Peyer's patch (tissue), 4 donors: ENCODE measurements at regions not wholly inside any gene's neighbourhood (a gene's known extent, or its start where the extent isn't known, plus 50 kb on each side); places are given as distances from the start of the nearest gene placed in this dataset.
"Not testable (repeated sequence)": the region's sequence is repeated elsewhere in the genome, so short reads cannot be mapped to it uniquely, and the experiment has no call there.

ENCODE experiments used
- DNase-seq, 3 donors: peaks; one replicate each; pipeline ENCODE4 v3.0.0-alpha.2; 2017 to 2019
- H3K27ac ChIP-seq, 4 donors: fragments of 200-600 bp; sonication (generic); one replicate each; pipeline ENCODE4 v1.5.1; 2016 to 2019
- H3K27me3 ChIP-seq, 2 donors: fragments of 200-600 bp; sonication (generic); one replicate each; pipeline ENCODE4 v1.5.1; 2019
- H3K36me3 ChIP-seq, 3 donors: fragments of 200-600 bp; sonication (generic); one replicate each; pipeline ENCODE4 v1.5.1; 2016 to 2019
- H3K4me1 ChIP-seq, 4 donors: fragments of 200-600 bp; sonication (generic); one replicate each; pipeline ENCODE4 v1.5.1; 2016 to 2019
- H3K4me3 ChIP-seq, 4 donors: fragments of 200-600 bp; sonication (generic); 1 replicate in 3 of 4; 2 replicates in 1 of 4; pipeline ENCODE4 v1.5.1; 2016 to 2019; ENCODE audit warnings: mild to moderate bottlenecking in 1 of 4
- H3K9me3 ChIP-seq, 4 donors: fragments of 200-600 bp; sonication (generic); one replicate each; pipeline ENCODE4 v1.5.1; 2016 to 2019; ENCODE audit warnings: mild to moderate bottlenecking in 1 of 4
- POLR2A ChIP-seq, 2 donors: fragments of 450-650 bp; IDR thresholded peaks; one replicate each; pipeline ENCODE4 v1.5.1; 2017; ENCODE audit warnings: antibody characterized with exemption in 2 of 2, mild to moderate bottlenecking in 2 of 2, moderate library complexity in 2 of 2
- TF ChIP-seq, protein P1 (sequence below), 6 experiments: fragments of 450-650 bp in 4 of 6; fragments of 200-600 bp in 2 of 6; sonication (generic) in 1 of 6; IDR thresholded peaks; one replicate each; pipeline ENCODE4 v1.5.1; 2017 to 2019; ENCODE audit warnings: antibody characterized with exemption in 6 of 6, mild to moderate bottlenecking in 3 of 6, moderate library complexity in 1 of 6

DNA sequence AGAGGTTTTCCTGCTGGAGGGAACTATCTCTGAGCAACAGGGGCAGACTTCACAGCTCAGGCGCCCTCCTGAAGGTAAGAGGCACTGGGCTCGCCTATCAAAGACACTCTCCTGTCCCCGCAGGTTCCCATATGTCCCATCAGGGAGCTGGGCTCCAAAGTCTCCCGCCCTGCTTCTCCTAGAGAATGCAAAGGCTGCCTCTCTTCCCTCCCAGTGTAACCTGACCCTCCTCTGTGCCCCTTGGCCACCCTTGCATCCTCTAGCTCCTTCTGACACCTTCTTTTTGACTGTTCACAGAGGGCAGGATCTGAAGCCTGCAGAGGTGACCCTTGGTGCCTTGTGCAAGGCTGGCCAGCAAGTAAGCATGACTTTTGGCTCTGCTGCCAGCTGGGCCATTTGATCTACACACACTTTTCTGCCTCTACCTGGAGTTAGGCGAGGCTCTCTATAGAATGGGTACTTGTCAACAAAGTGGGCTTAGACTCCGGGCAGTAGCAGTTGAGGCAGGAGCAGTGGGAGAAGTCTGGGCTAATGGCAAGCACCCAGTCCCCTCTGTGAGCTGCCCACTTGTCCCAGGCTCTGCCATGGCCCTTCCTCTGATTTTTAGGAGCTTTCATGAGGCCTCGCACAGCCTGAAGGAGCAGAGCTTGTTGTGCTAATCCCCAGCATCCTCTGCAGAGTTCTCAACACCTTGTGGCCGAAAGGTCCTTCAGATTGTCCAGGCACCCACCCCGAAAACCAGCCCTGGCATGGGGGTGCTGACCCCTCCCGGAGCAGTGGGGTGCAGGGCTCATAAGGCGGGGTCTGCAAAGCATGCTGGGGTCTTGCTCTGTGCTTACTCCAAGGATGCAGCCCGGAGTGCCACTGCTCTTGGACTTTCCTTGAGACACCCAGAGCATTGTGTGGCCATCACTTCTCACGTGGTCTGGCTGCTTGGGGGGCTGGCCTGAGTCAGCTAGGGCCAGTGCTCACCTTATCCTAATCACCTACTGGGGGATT is 122.9 kb downstream of the METRNL start:
- no peak for TF ChIP-seq POLR2A (IDR thresholded peaks at IDR 0.05)
- TF ChIP-seq, protein P1, sequence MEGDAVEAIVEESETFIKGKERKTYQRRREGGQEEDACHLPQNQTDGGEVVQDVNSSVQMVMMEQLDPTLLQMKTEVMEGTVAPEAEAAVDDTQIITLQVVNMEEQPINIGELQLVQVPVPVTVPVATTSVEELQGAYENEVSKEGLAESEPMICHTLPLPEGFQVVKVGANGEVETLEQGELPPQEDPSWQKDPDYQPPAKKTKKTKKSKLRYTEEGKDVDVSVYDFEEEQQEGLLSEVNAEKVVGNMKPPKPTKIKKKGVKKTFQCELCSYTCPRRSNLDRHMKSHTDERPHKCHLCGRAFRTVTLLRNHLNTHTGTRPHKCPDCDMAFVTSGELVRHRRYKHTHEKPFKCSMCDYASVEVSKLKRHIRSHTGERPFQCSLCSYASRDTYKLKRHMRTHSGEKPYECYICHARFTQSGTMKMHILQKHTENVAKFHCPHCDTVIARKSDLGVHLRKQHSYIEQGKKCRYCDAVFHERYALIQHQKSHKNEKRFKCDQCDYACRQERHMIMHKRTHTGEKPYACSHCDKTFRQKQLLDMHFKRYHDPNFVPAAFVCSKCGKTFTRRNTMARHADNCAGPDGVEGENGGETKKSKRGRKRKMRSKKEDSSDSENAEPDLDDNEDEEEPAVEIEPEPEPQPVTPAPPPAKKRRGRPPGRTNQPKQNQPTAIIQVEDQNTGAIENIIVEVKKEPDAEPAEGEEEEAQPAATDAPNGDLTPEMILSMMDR (IDR thresholded peaks at IDR 0.05): no peak
- Histone ChIP-seq H3K9me3 (no peaks in the 10 kb centered on the region), H3K4me1 (peaks cover 0 to 23% (median 17%) of the 10 kb centered on the region in 4 donors), H3K4me3 (no peak overlapping the region), H3K27ac (peak overlapping the region in 3 of 4 donors; percentile 25 to 44 (median 36)), H3K36me3 (no peaks in the 10 kb centered on the region), H3K27me3 (no peaks in the 10 kb centered on the region)
- DNase-seq: peak; percentile 10 to 44 (median 41)

DNA sequence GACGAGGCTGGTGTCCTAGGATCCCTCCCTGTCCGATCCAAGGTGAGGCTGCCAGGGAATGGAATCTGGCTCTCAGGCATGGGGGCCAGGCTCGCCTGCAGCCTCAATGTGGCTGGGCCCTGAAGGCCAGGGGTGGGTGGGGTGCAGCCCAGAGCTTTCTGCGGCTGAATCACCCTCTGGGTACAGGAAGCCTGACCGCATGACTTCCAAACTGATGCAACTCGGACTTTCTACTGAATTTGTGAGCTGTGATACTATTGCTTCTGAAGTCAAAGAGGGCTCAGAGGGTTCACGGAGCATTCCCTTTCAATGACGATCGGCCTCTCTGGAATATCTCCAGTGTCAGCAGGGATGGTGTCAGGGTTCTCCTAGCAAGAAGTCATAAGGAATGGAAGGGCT is 123.7 kb downstream of the METRNL start:
- DNase-seq: peak; percentile 16 to 71 (median 54)
- Histone ChIP-seq H3K27me3 (no peaks in the 10 kb centered on the region), H3K4me1 (peaks cover 0 to 23% (median 17%) of the 10 kb centered on the region in 4 donors), H3K9me3 (no peaks in the 10 kb centered on the region), H3K4me3 (no peak overlapping the region), H3K27ac (peak overlapping the region; percentile 22 to 54 (median 34)), H3K36me3 (no peaks in the 10 kb centered on the region)
- no peak for TF ChIP-seq POLR2A (IDR thresholded peaks at IDR 0.05)
- TF ChIP-seq, protein P1 (IDR thresholded peaks at IDR 0.05): no peak

DNA sequence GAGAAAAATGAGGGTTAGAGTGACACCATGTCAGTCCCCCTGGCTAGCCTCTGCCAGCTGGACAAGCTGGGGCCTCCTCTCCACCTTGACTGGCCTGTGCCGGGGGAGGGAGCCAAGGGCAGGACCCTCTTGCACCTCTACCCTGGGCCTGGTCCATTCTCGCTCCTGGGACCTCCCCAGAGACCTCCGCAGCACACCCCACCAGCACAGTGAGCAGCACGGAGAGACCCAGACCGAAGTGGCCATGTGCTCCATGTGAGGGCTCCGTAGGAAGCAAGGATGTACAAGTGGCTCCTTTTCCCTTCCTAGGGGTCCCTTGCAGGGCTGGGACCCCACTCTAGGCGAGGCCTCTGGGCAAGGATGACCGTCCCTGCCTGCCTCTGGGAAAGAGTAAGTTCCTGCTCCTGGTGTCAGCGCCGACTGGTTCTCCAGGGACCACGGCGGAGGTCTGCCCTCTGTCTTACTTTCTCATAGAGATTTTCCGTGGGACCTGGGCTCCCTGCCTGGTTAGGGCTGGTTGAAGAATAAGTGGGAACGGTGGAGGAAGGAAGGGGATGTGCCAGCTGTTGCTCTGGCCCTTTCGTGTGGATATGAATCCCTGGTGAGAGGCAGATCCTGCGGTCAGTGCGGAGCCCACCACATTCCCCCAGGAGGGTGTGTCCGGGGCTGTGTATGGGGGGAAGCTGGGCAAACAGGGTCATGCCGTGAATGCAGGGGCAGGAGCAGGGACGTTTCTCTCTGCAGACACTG is 124.2 kb downstream of the METRNL start:
- TF ChIP-seq POLR2A (IDR thresholded peaks at IDR 0.05): no peak
- TF ChIP-seq, protein P1 (IDR thresholded peaks at IDR 0.05): no peak
- no peak overlapping the region for H3K4me3 ChIP-seq
- no peaks in the 10 kb centered on the region for H3K9me3 ChIP-seq
- DNase-seq: peak; percentile 16 to 47 (median 45)
- H3K27me3 ChIP-seq: no peaks in the 10 kb centered on the region
- peak overlapping the region; percentile 17 to 54 (median 33) for H3K27ac ChIP-seq
- H3K36me3 ChIP-seq: no peaks in the 10 kb centered on the region
- peaks cover 0 to 19% (median 15%) of the 10 kb centered on the region in 4 donors for H3K4me1 ChIP-seq

DNA sequence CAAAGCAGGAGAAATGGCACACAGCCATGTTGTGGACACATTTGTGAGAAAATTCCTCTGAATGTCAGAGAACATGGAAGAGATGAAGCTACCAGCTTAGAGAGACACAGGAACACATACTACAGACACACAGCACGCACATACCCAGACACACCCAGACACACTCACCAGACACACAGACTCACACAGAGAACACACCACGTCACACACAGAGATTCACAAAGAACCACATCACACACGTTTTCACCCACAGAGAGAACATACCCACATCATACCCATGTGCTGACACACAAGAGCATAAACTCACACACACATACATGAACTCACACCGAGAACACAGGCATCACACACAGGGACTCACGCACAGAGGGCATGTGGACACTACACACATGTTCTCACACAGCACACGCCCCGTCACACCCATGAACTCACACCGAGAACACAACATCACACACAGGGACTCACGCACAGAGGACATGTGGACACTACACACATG is 124.9 kb downstream of the METRNL start:
- no peaks in the 10 kb centered on the region for H3K27me3 ChIP-seq
- no peaks in the 10 kb centered on the region for H3K36me3 ChIP-seq
- DNase-seq: no peak
- peak overlapping the region in 2 of 4 donors; percentile 22 to 54 for H3K27ac ChIP-seq
- peaks cover 0 to 15% (median 13%) of the 10 kb centered on the region in 4 donors for H3K4me1 ChIP-seq
- H3K9me3 ChIP-seq: no peaks in the 10 kb centered on the region
- TF ChIP-seq, protein P1 (IDR thresholded peaks at IDR 0.05): no peak
- no peak for TF ChIP-seq POLR2A (IDR thresholded peaks at IDR 0.05)
- H3K4me3 ChIP-seq: no peak overlapping the region

DNA sequence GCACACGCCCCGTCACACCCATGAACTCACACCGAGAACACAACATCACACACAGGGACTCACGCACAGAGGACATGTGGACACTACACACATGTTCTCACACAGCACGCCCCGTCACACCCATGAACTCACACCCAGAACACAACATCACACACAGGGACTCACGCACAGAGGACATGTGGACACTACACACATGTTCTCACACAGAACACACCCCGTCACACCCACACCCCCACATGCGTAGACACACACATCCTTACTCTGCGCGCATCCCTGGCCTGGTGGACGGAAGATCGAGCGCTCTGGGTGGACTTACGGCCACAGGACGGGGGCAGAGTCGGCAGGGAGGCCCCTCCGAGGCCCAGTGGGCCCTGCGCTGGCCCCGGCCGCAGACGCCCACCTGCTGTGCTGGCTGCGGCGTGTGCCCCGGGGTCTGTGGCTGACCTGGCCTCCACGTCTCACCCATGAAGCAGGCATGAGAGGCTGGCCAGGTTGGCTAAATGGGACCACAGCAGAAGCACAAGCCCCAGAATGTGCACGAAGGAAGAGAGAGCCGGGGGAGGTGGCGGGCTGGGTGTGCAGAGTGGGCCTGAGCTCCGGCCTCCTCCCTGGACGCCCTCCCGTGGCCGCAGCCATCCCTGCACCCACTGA is 125.5 kb downstream of the METRNL start:
- not testable (repeated sequence) for H3K27ac ChIP-seq, H3K4me3 ChIP-seq, H3K36me3 ChIP-seq, H3K9me3 ChIP-seq, H3K27me3 ChIP-seq
- peak in 1 of 3 donors; percentile 38 for DNase-seq
- peaks cover 0 to 13% (median 12%) of the 10 kb centered on the region in 4 donors for H3K4me1 ChIP-seq
